Activated effector memory CD4-positive, alpha-beta T cell treated with anti-CD3 and anti-CD28 coated beads, Interleukin-2, amount 50 U/mL, for 16 hours (primary cell): ENCODE measurements at regions not wholly inside any gene's neighbourhood (a gene's known extent, or its start where the extent isn't known, plus 50 kb on each side); places are given as distances from the start of the nearest gene placed in this dataset.
"Not testable (repeated sequence)": the region's sequence is repeated elsewhere in the genome, so short reads cannot be mapped to it uniquely, and the experiment has no call there.

Source experiments
- DNase-seq: peaks from one replicate; pipeline ENCODE4 v3.0.0-alpha.2; 2020

GRCh38 chr2:238703053-238703415 lies 144.9 kb upstream of the TWIST2 start:
- DNase-seq, result no peak

DNA sequence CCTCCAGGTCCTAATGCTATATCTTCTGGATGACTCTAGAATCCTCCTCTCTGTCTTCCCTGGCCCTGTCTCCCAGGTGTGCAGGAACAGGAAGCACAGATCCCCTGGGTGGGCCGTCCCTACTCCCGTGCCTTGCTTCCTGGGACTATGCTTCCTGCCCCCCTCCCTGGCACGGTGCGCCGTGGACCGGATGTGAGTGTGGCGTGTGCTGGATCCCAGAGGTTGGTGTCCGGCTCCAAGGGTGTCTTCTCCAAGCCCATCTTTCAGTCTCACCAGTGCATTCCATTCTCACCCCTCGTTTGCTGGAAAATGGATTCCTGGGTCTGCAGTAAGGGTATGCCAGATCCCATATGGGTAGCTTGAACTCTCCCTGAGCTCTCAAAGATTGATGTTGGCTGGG lies 144.4 kb upstream of the TWIST2 start:
- no peak for DNase-seq

DNA sequence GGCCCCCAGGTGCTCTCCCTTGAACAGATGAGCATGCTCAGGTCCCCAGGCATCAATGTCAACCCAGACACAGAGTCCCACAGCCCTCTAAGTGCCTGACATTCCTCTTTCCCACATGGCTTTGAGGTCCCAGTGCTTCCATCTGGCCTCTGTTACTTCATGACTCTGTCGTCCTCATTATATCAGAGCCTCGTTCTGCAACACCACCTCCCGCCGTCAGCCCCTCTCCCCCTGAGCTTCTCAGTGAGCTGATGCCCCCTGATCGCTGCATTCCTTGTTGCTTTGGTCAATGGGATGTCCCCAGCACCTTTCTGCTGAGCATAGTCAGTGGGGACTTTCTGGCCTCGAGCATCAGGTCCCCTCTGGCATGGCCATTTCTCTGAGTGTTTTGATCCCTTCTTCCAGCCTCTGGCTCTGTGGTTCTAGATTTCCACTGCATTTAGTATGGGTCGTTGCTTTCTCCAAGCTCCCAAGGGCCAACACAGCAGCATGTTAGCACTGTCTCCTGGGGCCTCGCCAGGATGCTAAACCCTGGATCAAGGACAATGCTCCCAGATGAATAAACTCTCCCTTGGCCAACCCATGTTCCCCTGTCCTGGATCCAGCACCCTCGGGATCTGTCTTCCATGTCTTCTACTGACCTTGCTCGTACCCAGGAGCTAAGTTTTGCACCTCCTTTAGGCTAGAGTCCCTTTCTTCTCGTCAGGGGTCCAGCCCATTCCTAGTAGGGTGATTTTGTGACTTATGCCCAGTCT lies 143.2 kb upstream of the TWIST2 start:
- no peak for DNase-seq

- DNase-seq, result no peak
Observed at GRCh38 chr2:238706163-238706562, 141.7 kb upstream of the TWIST2 start.

GRCh38 chr2:238706673-238707072 lies 141.2 kb upstream of the TWIST2 start:
- no peak for DNase-seq

GRCh38 chr2:238709325-238710025 lies 138.4 kb upstream of the TWIST2 start:
- no peak for DNase-seq

DNA sequence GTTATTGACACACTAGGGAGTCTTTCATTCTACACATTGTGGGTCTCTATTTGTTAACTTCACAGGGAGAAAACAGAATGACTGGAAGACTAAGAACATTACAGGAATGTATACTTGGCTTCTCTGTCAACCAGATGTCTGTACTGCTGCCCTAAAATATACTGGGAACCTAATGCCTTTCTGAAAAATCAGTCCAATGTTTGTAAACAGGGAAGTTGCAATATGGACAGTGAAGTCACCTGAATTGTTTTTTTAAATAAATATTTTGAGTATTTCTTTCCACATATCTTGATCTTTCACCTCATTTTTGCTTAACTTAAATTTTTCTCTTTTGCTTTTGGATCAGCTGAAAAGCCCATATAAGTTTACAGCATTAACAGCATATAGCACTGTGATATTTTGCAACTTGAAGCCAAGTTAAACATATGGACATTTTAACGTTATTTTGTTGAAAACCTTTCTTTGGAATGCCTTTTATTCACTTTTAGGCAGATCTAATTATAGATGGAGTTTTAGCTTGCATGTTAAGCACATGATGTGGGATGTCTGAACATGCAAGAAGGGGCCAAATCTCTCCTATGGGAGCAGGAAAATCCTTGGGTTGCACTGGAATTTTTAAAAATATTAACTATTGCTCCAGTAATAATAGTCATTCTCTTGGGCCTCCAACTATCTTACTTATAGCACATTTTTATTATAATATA lies 137.7 kb upstream of the TWIST2 start:
- DNase-seq, result no peak

DNA sequence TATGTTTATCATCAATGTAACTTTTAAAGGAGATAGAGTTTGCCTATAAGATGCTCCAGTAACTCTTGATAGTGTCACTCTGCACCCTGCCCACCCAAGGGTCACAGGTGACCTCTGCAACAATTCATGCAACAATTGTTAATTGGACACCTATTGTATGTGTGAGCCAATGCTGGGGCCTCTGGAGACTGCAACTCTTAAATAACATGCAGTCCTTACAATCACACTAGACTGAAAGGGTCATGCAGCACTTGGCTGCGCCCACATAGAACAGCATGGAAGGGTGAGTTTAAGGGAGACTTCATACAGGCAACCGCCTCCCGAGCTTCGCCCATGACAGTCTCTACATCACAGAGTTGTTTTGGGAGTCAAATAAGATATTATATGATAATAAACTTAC lies 137.1 kb upstream of the TWIST2 start:
- no peak for DNase-seq

- no peak for DNase-seq
Observed at GRCh38 chr2:238711346-238711745, 136.5 kb upstream of the TWIST2 start.

- no peak for DNase-seq
Observed at GRCh38 chr2:238712011-238712410, 135.9 kb upstream of the TWIST2 start.

DNA sequence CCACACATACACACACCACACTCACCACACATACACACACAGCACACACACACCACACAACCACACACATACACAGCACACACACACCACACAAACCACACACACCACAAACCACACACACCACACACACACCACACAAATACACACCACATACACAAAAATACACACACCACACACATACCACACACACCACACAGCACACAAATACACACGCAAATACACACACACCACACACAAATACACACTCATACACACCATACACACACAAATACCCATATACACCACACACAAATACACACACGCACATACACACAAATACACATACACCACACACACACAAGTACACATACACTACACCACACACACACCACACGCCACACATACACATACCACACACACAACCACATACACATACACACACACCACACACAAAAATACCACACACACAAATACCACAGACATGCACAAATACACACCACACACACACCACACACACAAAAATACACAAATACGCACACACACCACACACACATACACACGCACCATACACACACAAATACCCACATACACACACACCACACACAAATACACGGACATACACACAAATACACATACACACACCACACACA lies 134.6 kb upstream of the TWIST2 start:
- no peak for DNase-seq

DNA sequence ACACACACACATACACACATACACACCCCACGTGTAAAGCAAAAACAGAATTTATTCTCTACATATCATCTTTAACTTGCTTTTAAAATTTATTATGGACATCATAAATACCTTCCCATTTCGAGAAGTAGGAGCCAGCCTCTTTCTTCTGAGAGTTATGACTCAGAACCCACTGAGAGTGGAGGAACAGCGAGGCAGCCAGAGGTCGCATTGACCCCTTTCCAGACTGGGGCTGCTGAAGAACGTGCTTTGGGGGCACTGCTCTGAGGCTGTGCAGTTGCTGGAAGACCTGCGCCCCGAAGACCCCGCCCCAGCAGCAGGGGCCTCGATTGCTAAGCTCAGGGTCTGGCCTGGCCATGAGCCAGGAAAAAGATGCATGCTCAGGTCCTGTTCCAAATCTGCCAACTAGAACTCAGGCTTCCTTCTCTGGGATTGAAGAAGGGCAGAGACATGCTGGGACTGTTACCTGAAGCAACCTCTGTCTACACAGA lies 133.8 kb upstream of the TWIST2 start:
- no peak for DNase-seq

GRCh38 chr2:238716171-238716570 lies 131.7 kb upstream of the TWIST2 start:
- DNase-seq, result no peak

DNA sequence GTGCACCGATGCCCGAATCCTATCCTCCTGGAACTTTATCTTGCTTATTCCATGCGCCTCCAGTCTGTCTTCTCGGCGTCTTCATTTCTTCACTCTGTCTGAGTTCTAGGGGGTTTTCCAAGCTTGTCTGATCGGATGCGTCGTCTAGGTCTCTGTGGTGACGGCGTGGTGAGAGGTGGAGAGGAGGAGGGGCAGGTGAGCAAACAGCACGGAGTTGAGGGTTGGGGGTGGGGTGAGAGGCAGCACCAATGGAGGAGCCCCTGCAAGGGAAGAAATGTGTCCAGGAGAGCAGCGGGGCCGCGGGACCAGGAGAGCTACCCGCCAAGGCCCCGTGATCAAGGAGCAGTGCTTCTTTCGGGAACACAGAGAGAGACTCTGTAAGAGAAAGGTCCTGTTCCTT lies 131.3 kb upstream of the TWIST2 start:
- DNase-seq, result no peak

GRCh38 chr2:238717084-238717483 lies 130.8 kb upstream of the TWIST2 start:
- DNase-seq, result no peak

DNA sequence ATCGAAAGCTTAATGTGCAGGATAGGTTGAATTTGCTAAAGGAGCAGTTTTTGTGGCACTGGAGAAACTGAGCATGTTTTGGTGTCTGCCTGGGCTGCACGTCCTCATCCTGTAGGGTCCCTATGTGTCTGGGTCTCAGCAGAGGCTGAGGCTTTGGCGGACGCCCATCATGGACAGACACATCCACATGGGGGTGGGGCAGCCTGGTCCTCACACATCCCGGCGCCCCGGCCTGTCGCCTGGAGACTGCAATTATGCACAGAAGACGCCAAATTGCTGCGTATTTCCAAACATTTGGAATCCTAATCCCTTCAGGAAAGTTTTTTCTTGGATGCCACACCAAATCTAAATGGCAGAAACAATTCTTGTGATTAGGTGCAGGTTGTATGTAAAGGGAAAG lies 128.2 kb upstream of the TWIST2 start:
- no peak for DNase-seq

GRCh38 chr2:238720232-238720672 lies 127.6 kb upstream of the TWIST2 start:
- DNase-seq, result peak; percentile 75

DNA sequence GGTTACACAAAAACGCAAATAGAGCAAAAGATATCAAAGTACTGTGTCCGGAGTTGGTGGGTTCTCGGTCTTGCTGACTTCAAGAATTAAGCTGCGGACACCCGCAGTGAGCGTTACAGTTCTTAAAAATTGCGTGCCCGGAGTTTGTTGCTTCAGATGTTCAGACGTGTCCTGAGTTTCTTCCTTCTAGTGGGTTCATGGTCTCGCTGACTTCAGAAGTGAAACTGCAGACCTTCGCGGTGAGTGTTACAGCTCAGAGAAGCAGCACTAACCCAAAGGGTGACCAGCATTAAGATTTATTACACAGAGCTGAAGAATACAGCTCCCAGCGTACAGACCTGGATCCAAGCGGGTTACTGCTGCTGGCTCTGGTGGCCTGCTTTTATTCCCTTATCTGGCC lies 125.7 kb upstream of the TWIST2 start:
- no peak for DNase-seq

- no peak for DNase-seq
Observed at GRCh38 chr2:238722883-238723282, 125.0 kb upstream of the TWIST2 start.

GRCh38 chr2:238723740-238724320 lies 124.1 kb upstream of the TWIST2 start:
- not testable (repeated sequence) for DNase-seq

DNA sequence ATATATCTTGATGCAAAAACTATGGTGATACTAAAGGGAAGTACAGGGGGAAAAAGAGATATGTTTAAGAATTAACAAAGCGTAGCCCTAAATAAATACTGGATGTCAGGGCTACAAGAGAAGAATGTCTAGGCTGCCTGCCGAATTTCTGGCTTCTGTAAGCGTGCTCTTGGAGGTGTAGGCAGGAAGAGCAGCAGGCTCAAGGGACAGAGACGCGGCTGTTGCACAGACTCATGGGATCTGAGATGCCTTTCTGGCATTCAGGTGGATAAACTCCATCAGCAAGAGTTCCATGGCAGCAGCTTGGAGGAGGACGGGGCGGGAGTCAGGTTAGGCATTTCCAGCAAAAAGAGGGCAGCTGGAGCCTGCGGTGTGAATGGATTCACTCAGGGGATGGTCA lies 123.2 kb upstream of the TWIST2 start:
- DNase-seq, result no peak

- DNase-seq, result no peak
Observed at GRCh38 chr2:238725298-238725697, 122.6 kb upstream of the TWIST2 start.
